ENCODE measurements at regions not wholly inside any gene's neighbourhood (a gene's known extent, or its start where the extent isn't known, plus 50 kb on each side); places are given as distances from the start of the nearest gene placed in this dataset.

DNA sequence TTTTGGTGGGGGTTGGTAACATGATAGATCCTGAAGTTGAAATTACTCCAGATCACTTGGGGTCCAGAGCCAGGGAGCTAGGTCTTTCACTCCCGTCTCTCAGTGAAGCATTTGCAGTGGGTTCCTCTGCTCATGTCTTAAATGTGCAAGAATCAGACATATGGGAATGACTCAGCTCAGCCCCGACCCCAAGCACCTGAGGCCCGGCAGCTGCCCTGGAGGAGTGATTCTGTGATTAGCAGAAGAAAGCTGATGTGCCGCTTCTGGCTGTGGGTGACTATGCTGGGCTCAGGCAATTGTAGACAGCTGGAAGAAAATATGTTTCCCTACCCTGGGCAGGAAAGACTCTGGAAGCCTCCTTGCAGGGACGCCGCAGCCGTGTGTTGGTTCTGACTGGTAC, 601.7 kb downstream of the NPHP4 start:
- H3K79me2 ChIP-seq (ENCODE audit: control insufficient read depth, insufficient read depth, low read length) = no peaks in the 10 kb centered on the region
- CTCF ChIA-PET = no interaction called here
- peaks cover 0 to 15% (median 0%) of the 10 kb centered on the region in 3 donors for H3K9me3 ChIP-seq (ENCODE audit: control extremely low read depth in 1 of 3, control insufficient read depth in 2 of 3, insufficient read depth in 1 of 3, low read length in 2 of 3)
- Mint-ChIP-seq H3K9me3 (ENCODE audit: insufficient read depth) (no peaks in the 10 kb centered on the region), H3K4me1 (no peaks in the 10 kb centered on the region), H3K27ac (no peak overlapping the region), H3K4me3 (no peak overlapping the region), H3K27me3 (peaks cover 3% of the 10 kb centered on the region)
- DNase-seq (no peak), ATAC-seq (ENCODE audit: low read depth) (no peak)
- no peaks in the 10 kb centered on the region for H3K36me3 ChIP-seq (replicated peaks in 1 of 2; ENCODE audit: control extremely low read depth in 1 of 2, control insufficient read depth in 1 of 2, extremely low read depth in 1 of 2, insufficient read depth in 2 of 2, low read length in 1 of 2)
- H2AFZ ChIP-seq (ENCODE audit: insufficient read depth, low read depth, low read length, poor library complexity, severe bottlenecking) = no peak overlapping the region
- peaks cover 0 to 3% (median 0%) of the 10 kb centered on the region in 4 experiments for H3K27me3 ChIP-seq (replicated peaks in 1 of 4; ENCODE audit: control extremely low read depth in 1 of 4, control insufficient read depth in 3 of 4, insufficient read depth in 4 of 4, low read length in 3 of 4)
- 84% methylated on average over 7 of the region's 7 CpGs for WGBS (ENCODE audit: insufficient coverage)
- no peak overlapping the region for H3K9ac ChIP-seq (ENCODE audit: low read length)
- POLR2A ChIA-PET = no interaction called here
- H3K27ac ChIP-seq (ENCODE audit: low read length in 2 of 2) = no peak overlapping the region
- H3K4me2 ChIP-seq (replicated peaks; ENCODE audit: low read depth, low read length, poor library complexity, severe bottlenecking) = no peak overlapping the region
- H3K4me3 ChIP-seq (ENCODE audit: control extremely low read depth in 1 of 5, extremely low read depth in 1 of 5, insufficient read depth in 1 of 5, low read depth in 2 of 5, low read length in 4 of 5) = no peak overlapping the region
- H3K4me1 ChIP-seq (ENCODE audit: control insufficient read depth in 2 of 2, insufficient read depth in 2 of 2, low read length in 2 of 2) = no peaks in the 10 kb centered on the region
- H4K20me1 ChIP-seq (ENCODE audit: control insufficient read depth, insufficient read depth, low read length, poor library complexity, severe bottlenecking) = no peaks in the 10 kb centered on the region
- intact Hi-C loops (cut with micrococcal nuclease) = no loop called here
- TF ChIP-seq, protein P1, sequence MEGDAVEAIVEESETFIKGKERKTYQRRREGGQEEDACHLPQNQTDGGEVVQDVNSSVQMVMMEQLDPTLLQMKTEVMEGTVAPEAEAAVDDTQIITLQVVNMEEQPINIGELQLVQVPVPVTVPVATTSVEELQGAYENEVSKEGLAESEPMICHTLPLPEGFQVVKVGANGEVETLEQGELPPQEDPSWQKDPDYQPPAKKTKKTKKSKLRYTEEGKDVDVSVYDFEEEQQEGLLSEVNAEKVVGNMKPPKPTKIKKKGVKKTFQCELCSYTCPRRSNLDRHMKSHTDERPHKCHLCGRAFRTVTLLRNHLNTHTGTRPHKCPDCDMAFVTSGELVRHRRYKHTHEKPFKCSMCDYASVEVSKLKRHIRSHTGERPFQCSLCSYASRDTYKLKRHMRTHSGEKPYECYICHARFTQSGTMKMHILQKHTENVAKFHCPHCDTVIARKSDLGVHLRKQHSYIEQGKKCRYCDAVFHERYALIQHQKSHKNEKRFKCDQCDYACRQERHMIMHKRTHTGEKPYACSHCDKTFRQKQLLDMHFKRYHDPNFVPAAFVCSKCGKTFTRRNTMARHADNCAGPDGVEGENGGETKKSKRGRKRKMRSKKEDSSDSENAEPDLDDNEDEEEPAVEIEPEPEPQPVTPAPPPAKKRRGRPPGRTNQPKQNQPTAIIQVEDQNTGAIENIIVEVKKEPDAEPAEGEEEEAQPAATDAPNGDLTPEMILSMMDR (IDR thresholded peaks at IDR 0.05) = no peak
- no peak for TF ChIP-seq EZH2 (IDR thresholded peaks at IDR 0.05; ENCODE audit: borderline replicate concordance, insufficient read depth, low read depth, low read length, poor library complexity, severe bottlenecking)

DNA sequence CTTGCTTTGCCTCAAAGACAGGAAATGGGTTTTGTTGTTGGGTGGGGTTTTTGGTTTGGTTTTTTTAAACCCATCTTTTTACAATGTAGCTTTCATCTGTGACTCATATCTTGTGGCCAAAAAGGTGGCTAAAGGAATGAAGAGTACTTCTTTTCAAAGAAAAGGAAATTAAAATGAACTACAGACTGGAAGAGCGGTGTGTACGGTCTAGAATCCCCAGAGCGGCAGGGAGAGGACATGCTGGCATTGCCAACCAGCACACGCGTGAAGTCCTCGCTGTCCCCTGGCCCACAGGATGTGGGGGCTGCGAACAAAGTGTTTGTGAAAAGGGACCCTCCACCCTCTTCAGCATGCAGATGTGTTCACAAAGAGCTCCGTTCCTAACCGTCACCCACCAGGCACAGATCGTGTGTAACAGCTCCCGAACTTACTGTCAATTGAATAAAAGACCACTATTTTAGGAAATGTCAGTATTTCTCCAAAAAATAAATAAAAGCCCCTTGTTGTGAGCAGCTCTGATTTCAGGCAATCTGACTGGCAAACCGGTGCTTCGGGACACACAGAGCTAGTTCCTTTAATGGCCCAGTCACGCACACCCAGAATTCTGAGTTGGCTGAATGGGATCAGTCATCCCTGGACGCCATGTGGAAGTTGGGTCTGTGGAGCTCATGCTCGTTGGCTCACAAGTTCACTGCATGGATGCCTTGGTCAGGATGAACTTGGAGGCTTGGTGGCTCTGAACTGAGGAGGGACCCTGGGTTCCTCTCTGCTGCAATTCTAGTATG, 602.9 kb downstream of the NPHP4 start:
- H4K20me1 ChIP-seq (ENCODE audit: control insufficient read depth, insufficient read depth, low read length, poor library complexity, severe bottlenecking) = no peaks in the 10 kb centered on the region
- no peaks in the 10 kb centered on the region for H3K4me1 Mint-ChIP-seq
- ChIA-PET POLR2A (no interaction called here), CTCF (no interaction called here)
- WGBS (ENCODE audit: insufficient coverage) = 89% methylated on average over 10 of the region's 16 CpGs
- no peak overlapping the region for H3K4me2 ChIP-seq (replicated peaks; ENCODE audit: low read depth, low read length, poor library complexity, severe bottlenecking)
- H3K4me3 Mint-ChIP-seq = no peak overlapping the region
- H3K27me3 Mint-ChIP-seq = peaks cover 3% of the 10 kb centered on the region
- no peak overlapping the region for H3K27ac Mint-ChIP-seq
- H3K27ac ChIP-seq (ENCODE audit: low read length in 2 of 2) = no peak overlapping the region
- DNase-seq = no peak
- ATAC-seq (ENCODE audit: low read depth) = no peak
- no peak overlapping the region for H3K9ac ChIP-seq (ENCODE audit: low read length)
- H3K4me1 ChIP-seq (ENCODE audit: control insufficient read depth in 2 of 2, insufficient read depth in 2 of 2, low read length in 2 of 2) = no peaks in the 10 kb centered on the region
- no peak overlapping the region for H3K4me3 ChIP-seq (ENCODE audit: control extremely low read depth in 1 of 5, extremely low read depth in 1 of 5, insufficient read depth in 1 of 5, low read depth in 2 of 5, low read length in 4 of 5)
- H3K9me3 ChIP-seq (ENCODE audit: control extremely low read depth in 1 of 3, control insufficient read depth in 2 of 3, insufficient read depth in 1 of 3, low read length in 2 of 3) = peaks cover 0 to 15% (median 0%) of the 10 kb centered on the region in 3 donors
- TF ChIP-seq, protein P1 (IDR thresholded peaks at IDR 0.05) = no peak
- no peak for TF ChIP-seq EZH2 (IDR thresholded peaks at IDR 0.05; ENCODE audit: borderline replicate concordance, insufficient read depth, low read depth, low read length, poor library complexity, severe bottlenecking)
- intact Hi-C loops (cut with micrococcal nuclease) = no loop called here
- H3K27me3 ChIP-seq (replicated peaks in 1 of 4; ENCODE audit: control extremely low read depth in 1 of 4, control insufficient read depth in 3 of 4, insufficient read depth in 4 of 4, low read length in 3 of 4) = peaks cover 0 to 3% (median 0%) of the 10 kb centered on the region in 4 experiments
- no peaks in the 10 kb centered on the region for H3K79me2 ChIP-seq (ENCODE audit: control insufficient read depth, insufficient read depth, low read length)
- H2AFZ ChIP-seq (ENCODE audit: insufficient read depth, low read depth, low read length, poor library complexity, severe bottlenecking) = no peak overlapping the region
- no peaks in the 10 kb centered on the region for H3K9me3 Mint-ChIP-seq (ENCODE audit: insufficient read depth)
- no peaks in the 10 kb centered on the region for H3K36me3 ChIP-seq (replicated peaks in 1 of 2; ENCODE audit: control extremely low read depth in 1 of 2, control insufficient read depth in 1 of 2, extremely low read depth in 1 of 2, insufficient read depth in 2 of 2, low read length in 1 of 2)
